Nephron progenitor cell (in vitro differentiated cells): ENCODE measurements at regions not wholly inside any gene's neighbourhood (a gene's known extent, or its start where the extent isn't known, plus 50 kb on each side); places are given as distances from the start of the nearest gene placed in this dataset.

ENCODE experiments used
- DNase-seq: peaks from one replicate; pipeline ENCODE4 v3.0.0; 2021
- H3K27ac Mint-ChIP-seq: 2 replicates; pipeline ENCODE4 v1.8.0; 2021; ENCODE audit warnings: mild to moderate bottlenecking, moderate library complexity, mixed read lengths
- H3K27me3 Mint-ChIP-seq: 2 replicates; pipeline ENCODE4 v1.8.0; 2021; ENCODE audit warnings: mild to moderate bottlenecking, low read depth, mixed read lengths; ENCODE audit not compliant: poor library complexity
- H3K36me3 Mint-ChIP-seq: 2 replicates; pipeline ENCODE4 v1.8.0; 2021; ENCODE audit warnings: low read depth, mixed read lengths
- H3K4me1 Mint-ChIP-seq: 2 replicates; pipeline ENCODE4 v1.8.0; 2021; ENCODE audit warnings: mixed read lengths
- H3K4me3 Mint-ChIP-seq: 2 replicates; pipeline ENCODE4 v1.8.0; 2021; ENCODE audit warnings: mild to moderate bottlenecking, moderate library complexity, mixed read lengths
- H3K9me3 Mint-ChIP-seq: 2 replicates; pipeline ENCODE4 v1.8.0; 2021; ENCODE audit warnings: mild to moderate bottlenecking, moderate library complexity, mixed read lengths
- CTCF ChIP-seq: fragments of 200-600 bp; sonication (generic); IDR thresholded peaks from 2 replicates; pipeline ENCODE4 v1.5.0; 2021; ENCODE audit warnings: antibody characterized with exemption

GRCh38 chr20:8079976-8080375 lies 52.1 kb upstream of the PLCB1 start:
- no peak for DNase-seq
- H3K27ac Mint-ChIP-seq = no peak overlapping the region
- H3K4me1 Mint-ChIP-seq = no peaks in the 10 kb centered on the region
- H3K36me3 Mint-ChIP-seq = no peaks in the 10 kb centered on the region
- no peak for TF ChIP-seq CTCF
- H3K9me3 Mint-ChIP-seq = no peaks in the 10 kb centered on the region
- no peak overlapping the region for H3K4me3 Mint-ChIP-seq
- H3K27me3 Mint-ChIP-seq = no peaks in the 10 kb centered on the region

GRCh38 chr20:8082025-8082424 lies 50.0 kb upstream of the PLCB1 start:
- Mint-ChIP-seq H3K9me3 (no peaks in the 10 kb centered on the region), H3K4me3 (no peak overlapping the region), H3K27me3 (no peaks in the 10 kb centered on the region), H3K36me3 (no peaks in the 10 kb centered on the region), H3K27ac (no peak overlapping the region), H3K4me1 (no peaks in the 10 kb centered on the region)
- no peak for DNase-seq
- peak; percentile 29 for TF ChIP-seq CTCF
